ENCODE measurements at regions not wholly inside any gene's neighbourhood (a gene's known extent, or its start where the extent isn't known, plus 50 kb on each side); places are given as distances from the start of the nearest gene placed in this dataset.

DNA sequence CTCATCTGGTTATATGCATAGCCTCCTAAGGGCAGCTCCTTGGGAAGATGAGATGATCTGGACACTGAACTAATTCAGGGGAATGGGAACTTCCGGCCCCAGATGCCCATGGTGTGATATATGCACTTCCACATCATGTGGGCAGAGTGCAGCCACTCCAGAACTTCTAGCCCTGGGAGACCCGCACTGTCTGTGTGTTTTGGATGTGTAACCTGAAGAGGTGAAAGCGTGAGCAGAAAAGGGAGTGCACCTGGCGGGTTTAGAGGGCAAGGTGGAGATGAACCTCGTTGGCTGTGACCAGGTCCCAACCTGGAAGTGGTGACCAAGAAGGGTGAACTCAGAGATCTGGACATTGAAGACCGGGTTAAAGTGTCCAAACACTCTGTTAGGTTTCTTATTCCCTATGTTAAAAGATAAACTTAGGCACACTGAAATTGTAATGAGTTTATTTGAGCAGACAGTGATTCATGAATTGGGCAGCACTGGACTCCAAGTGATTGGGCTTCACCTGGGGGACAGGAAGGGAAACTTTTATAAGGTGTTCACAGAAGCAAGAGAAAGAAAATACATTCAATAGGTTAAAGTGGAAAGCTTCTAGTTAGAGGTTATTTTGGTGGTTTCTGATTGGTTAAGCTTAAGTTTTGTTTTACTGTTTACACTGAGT lies 296.2 kb upstream of the SKOR2 start:
- no peak for DNase-seq (ENCODE audit: extremely low read depth, insufficient read length)
- peaks cover 3% of the 10 kb centered on the region for H3K27me3 ChIP-seq (replicated peaks; ENCODE audit: control insufficient read depth, insufficient read depth, low read length)
- no peaks in the 10 kb centered on the region for H3K36me3 ChIP-seq (ENCODE audit: control insufficient read depth, insufficient read depth, low read length)
- no peak overlapping the region for H3K4me3 ChIP-seq (replicated peaks; ENCODE audit: low read depth, low read length)
- TF ChIP-seq, protein P1, sequence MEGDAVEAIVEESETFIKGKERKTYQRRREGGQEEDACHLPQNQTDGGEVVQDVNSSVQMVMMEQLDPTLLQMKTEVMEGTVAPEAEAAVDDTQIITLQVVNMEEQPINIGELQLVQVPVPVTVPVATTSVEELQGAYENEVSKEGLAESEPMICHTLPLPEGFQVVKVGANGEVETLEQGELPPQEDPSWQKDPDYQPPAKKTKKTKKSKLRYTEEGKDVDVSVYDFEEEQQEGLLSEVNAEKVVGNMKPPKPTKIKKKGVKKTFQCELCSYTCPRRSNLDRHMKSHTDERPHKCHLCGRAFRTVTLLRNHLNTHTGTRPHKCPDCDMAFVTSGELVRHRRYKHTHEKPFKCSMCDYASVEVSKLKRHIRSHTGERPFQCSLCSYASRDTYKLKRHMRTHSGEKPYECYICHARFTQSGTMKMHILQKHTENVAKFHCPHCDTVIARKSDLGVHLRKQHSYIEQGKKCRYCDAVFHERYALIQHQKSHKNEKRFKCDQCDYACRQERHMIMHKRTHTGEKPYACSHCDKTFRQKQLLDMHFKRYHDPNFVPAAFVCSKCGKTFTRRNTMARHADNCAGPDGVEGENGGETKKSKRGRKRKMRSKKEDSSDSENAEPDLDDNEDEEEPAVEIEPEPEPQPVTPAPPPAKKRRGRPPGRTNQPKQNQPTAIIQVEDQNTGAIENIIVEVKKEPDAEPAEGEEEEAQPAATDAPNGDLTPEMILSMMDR (IDR thresholded peaks at IDR 0.05; ENCODE audit: insufficient read depth, low read length, poor library complexity, severe bottlenecking): no peak

DNA sequence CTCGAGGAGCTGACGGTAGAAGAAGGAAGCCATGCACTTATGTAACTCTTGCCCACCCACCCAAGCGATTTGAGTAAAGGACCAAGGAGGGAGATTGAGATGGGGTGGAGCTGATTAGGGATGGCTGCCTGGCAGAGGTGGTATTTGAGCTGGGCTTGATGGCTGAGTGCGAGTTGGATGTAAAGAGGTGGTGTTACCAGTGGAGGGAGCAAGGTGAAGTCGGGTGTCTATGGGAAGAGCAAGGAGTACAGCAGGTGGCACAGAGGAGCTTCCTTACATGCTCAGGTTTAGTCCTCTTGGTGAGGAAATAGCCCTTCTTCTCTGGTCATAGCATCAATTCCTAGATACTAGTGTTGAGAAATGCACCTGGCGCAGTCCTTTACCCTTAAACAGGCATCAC lies 294.2 kb upstream of the SKOR2 start:
- DNase-seq (ENCODE audit: extremely low read depth, insufficient read length): no peak
- TF ChIP-seq, protein P1 (IDR thresholded peaks at IDR 0.05; ENCODE audit: insufficient read depth, low read length, poor library complexity, severe bottlenecking): no peak
- H3K36me3 ChIP-seq (ENCODE audit: control insufficient read depth, insufficient read depth, low read length): no peaks in the 10 kb centered on the region
- H3K27me3 ChIP-seq (replicated peaks; ENCODE audit: control insufficient read depth, insufficient read depth, low read length): peaks cover 3% of the 10 kb centered on the region
- H3K4me3 ChIP-seq (replicated peaks; ENCODE audit: low read depth, low read length): no peak overlapping the region

DNA sequence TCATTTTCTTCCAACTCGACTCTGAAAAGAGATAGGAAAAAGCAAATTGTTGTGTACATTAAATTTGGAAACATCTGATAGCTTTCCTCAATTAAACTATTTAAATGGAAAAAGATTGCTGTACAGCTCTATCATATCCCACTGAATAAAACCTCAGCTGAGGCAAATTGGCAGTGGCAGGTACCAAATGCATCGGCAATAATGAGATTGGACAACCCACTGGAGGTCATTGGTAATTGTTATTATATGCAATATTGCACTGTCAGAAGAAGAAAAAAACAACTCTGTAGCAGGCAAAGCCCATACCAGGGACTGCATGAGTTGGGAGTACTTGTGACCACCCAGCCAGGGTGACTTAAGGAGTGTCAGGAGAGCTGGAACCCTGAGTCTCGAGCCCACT lies 291.6 kb upstream of the SKOR2 start:
- TF ChIP-seq, protein P1 (IDR thresholded peaks at IDR 0.05; ENCODE audit: insufficient read depth, low read length, poor library complexity, severe bottlenecking): no peak
- H3K27me3 ChIP-seq (replicated peaks; ENCODE audit: control insufficient read depth, insufficient read depth, low read length): peaks cover 3% of the 10 kb centered on the region
- no peaks in the 10 kb centered on the region for H3K36me3 ChIP-seq (ENCODE audit: control insufficient read depth, insufficient read depth, low read length)
- no peak overlapping the region for H3K4me3 ChIP-seq (replicated peaks; ENCODE audit: low read depth, low read length)
- DNase-seq (ENCODE audit: extremely low read depth, insufficient read length): no peak

DNA sequence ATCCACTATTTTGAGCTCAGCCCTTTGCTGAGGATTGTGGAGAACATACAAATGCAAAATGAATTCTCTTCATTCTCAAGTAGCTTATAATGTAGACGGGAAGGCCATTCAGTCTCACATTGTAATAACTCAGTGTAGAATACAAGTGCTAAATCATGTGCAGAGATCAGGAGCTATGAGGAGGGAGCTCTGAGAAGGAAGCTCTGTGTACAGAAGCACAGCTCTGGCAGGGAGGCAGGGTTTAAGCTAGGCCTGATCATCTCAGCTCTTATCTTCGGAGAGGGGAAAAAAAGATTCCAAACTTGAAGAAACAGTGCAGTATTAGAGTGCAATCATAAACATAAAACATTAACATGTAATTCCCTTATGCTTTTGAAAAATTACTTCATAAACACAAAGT lies 291.1 kb upstream of the SKOR2 start:
- no peak for DNase-seq (ENCODE audit: extremely low read depth, insufficient read length)
- peaks cover 3% of the 10 kb centered on the region for H3K27me3 ChIP-seq (replicated peaks; ENCODE audit: control insufficient read depth, insufficient read depth, low read length)
- TF ChIP-seq, protein P1 (IDR thresholded peaks at IDR 0.05; ENCODE audit: insufficient read depth, low read length, poor library complexity, severe bottlenecking): no peak

DNA sequence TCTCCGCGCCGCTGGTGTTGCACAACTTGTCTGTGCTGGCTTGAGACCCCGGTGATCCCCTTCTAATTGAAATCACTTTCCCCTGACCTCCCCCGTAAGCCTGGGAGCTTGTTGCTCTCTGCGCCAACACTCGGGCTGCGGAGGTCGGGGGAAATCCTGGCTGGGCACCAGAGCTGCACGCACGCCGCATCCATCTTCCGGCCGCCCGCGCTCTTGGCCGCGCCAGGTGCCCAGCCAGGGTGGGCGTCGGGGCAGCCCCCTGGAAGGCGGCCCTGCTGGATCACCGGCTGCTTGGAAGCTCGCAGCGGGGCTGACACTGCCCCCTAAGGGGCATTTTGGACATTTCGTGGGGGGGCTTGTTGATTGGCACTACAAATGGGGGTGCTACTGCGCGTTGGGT lies 280.3 kb upstream of the SKOR2 start:
- no peaks in the 10 kb centered on the region for H3K27me3 ChIP-seq (replicated peaks; ENCODE audit: control insufficient read depth, insufficient read depth, low read length)
- no peaks in the 10 kb centered on the region for H3K36me3 ChIP-seq (ENCODE audit: control insufficient read depth, insufficient read depth, low read length)
- DNase-seq (ENCODE audit: extremely low read depth, insufficient read length): no peak
- no peak overlapping the region for H3K4me3 ChIP-seq (replicated peaks; ENCODE audit: low read depth, low read length)
- TF ChIP-seq, protein P1 (IDR thresholded peaks at IDR 0.05; ENCODE audit: insufficient read depth, low read length, poor library complexity, severe bottlenecking): peak; percentile 31

More for the DNA sequence above, 291.1 kb upstream of the SKOR2 start:
- Histone ChIP-seq H3K36me3 (ENCODE audit: control insufficient read depth, insufficient read depth, low read length) (no peaks in the 10 kb centered on the region), H3K4me3 (replicated peaks; ENCODE audit: low read depth, low read length) (no peak overlapping the region)

DNA sequence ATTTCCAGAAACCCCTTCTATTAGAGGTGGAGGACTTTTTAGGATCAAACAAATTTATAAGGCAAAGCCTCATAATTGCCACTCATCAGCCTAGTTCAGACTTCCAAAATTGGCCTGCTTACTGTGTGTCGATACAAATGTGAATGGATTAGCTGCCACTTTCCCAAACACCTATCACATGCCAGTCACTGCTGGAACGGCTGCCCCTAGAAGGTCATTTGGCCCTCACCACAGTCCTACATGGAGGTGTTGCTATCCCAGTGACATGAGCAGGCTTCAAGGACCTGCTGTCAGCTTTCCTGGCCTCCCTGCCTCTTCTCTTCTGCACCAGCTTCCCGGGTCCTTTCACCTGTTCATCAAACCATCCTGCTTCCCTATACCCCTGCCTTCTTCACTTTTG lies 279.2 kb upstream of the SKOR2 start:
- TF ChIP-seq, protein P1 (IDR thresholded peaks at IDR 0.05; ENCODE audit: insufficient read depth, low read length, poor library complexity, severe bottlenecking): no peak
- H3K27me3 ChIP-seq (replicated peaks; ENCODE audit: control insufficient read depth, insufficient read depth, low read length): no peaks in the 10 kb centered on the region

More for the DNA sequence above, 279.2 kb upstream of the SKOR2 start:
- no peaks in the 10 kb centered on the region for H3K36me3 ChIP-seq (ENCODE audit: control insufficient read depth, insufficient read depth, low read length)
- DNase-seq (ENCODE audit: extremely low read depth, insufficient read length): no peak
- no peak overlapping the region for H3K4me3 ChIP-seq (replicated peaks; ENCODE audit: low read depth, low read length)
